IMR-90 (cell line): ENCODE measurements at regions not wholly inside any gene's neighbourhood (a gene's known extent, or its start where the extent isn't known, plus 50 kb on each side); places are given as distances from the start of the nearest gene placed in this dataset.

Source experiments
- ATAC-seq: fragments of 200-7000 bp; cut with Tn5 transposase; 2 replicates; pipeline ENCODE4 v1.9.1; 2020; ENCODE audit warnings: low read depth, mild to moderate bottlenecking, moderate library complexity
- BruUV-seq: library from RNA; stranded (reverse); fragments of 400-500 nt; replicated peaks from 2 replicates; lab custom pipeline; 2021; lab: Mats Ljungman, UMichigan
- CTCF ChIA-PET: fragments of 300-600 bp; formaldehyde crosslinking; extraction: SDS; loops from one replicate; lab custom pipeline; 2021; ENCODE audit warnings: antibody characterized with exemption; lab: Yijun Ruan, JAX
- POLR2A ChIA-PET: fragments of 300-600 bp; sonication (Branson Sonifier 250); formaldehyde crosslinking; loops from one replicate; lab custom pipeline; 2022; ENCODE audit warnings: antibody characterized with exemption; ENCODE audit not compliant: unreplicated experiment; lab: Charles Lee
- DNase-seq: peaks from one replicate; pipeline ENCODE4 v3.0.0; 2013
- H2AFZ ChIP-seq: replicated peaks from 2 replicates; pipeline ENCODE3; 2013; ENCODE audit warnings: low read length, mild to moderate bottlenecking; ENCODE audit not compliant: poor library complexity
- H2AK5ac ChIP-seq: 2 replicates; pipeline ENCODE4 v1.6.1; 2013; ENCODE audit warnings: low read depth, low read length, inconsistent platforms
- H2AK9ac ChIP-seq: replicated peaks from 2 replicates; pipeline ENCODE3; 2013; ENCODE audit warnings: mild to moderate bottlenecking, low read depth, low read length, moderate library complexity; ENCODE audit not compliant: poor library complexity
- H2BK120ac ChIP-seq: 2 replicates; pipeline ENCODE4 v1.6.1; 2013; ENCODE audit warnings: low read depth, low read length, inconsistent platforms
- H2BK15ac ChIP-seq: 3 replicates; pipeline ENCODE4 v1.6.1; 2013; ENCODE audit warnings: low read depth, low read length, inconsistent platforms
- H2BK20ac ChIP-seq: 2 replicates; pipeline ENCODE4 v1.6.1; 2013; ENCODE audit warnings: low read depth, mild to moderate bottlenecking, inconsistent platforms, low read length, moderate library complexity
- H2BK5ac ChIP-seq: 2 replicates; pipeline ENCODE4 v1.6.1; 2013; ENCODE audit warnings: mild to moderate bottlenecking, low read depth, low read length, inconsistent platforms; ENCODE audit not compliant: poor library complexity, severe bottlenecking
- H3K14ac ChIP-seq: replicated peaks from 2 replicates; pipeline ENCODE4 v1.6.1; 2013; ENCODE audit warnings: low read depth, low read length, inconsistent platforms
- H3K18ac ChIP-seq: 2 replicates; pipeline ENCODE4 v1.6.1; 2013; ENCODE audit warnings: low read depth, low read length, control low read depth
- H3K23ac ChIP-seq: 2 replicates; pipeline ENCODE4 v1.6.1; 2013; ENCODE audit warnings: low read depth, low read length, inconsistent platforms
- H3K27ac ChIP-seq: 2 replicates; pipeline ENCODE4 v1.5.1; 2013; ENCODE audit warnings: mild to moderate bottlenecking, control low read depth, low read length; ENCODE audit not compliant: insufficient read depth
- H3K27me3 ChIP-seq: 2 replicates; pipeline ENCODE4 v1.6.1; 2013; ENCODE audit warnings: low read length; ENCODE audit not compliant: control insufficient read depth, insufficient read depth
- H3K36me3 ChIP-seq: 2 replicates; pipeline ENCODE4 v1.6.1; 2013; ENCODE audit warnings: low read length, mixed read lengths; ENCODE audit not compliant: control insufficient read depth, insufficient read depth
- H3K4ac ChIP-seq: 2 replicates; pipeline ENCODE4 v1.6.1; 2013; ENCODE audit warnings: low read depth, low read length, inconsistent platforms
- H3K4me1 ChIP-seq: 2 replicates; pipeline ENCODE4 v1.6.1; 2013; ENCODE audit warnings: low read length, mixed read lengths; ENCODE audit not compliant: control insufficient read depth, insufficient read depth
- H3K4me2 ChIP-seq: 2 replicates; pipeline ENCODE4 v1.6.1; 2013; ENCODE audit warnings: low read depth, mild to moderate bottlenecking, control low read depth, low read length, moderate library complexity
- H3K4me3 ChIP-seq: 2 replicates; pipeline ENCODE4 v1.5.1; 2013; ENCODE audit warnings: low read depth, mild to moderate bottlenecking, control low read depth, low read length, moderate library complexity; ENCODE audit not compliant: insufficient read depth
- H3K56ac ChIP-seq: 2 replicates; pipeline ENCODE4 v1.6.1; 2013; ENCODE audit warnings: low read length, inconsistent platforms; ENCODE audit not compliant: insufficient read depth; ENCODE audit errors: extremely low read depth
- H3K79me1 ChIP-seq, 2 experiments: 2 replicates each; pipeline ENCODE4 v1.6.1; 2013; ENCODE audit warnings: low read length in 2 of 2, inconsistent platforms in 1 of 2, low read depth in 1 of 2
- H3K9ac ChIP-seq: 2 replicates; pipeline ENCODE4 v1.6.1; 2013; ENCODE audit warnings: low read depth, low read length, control low read depth
- H3K9me1 ChIP-seq: 2 replicates; pipeline ENCODE4 v1.6.1; 2013; ENCODE audit warnings: low read length, inconsistent platforms; ENCODE audit not compliant: insufficient read depth
- H3K9me3 ChIP-seq: 2 replicates; pipeline ENCODE4 v1.6.1; 2013; ENCODE audit warnings: low read length; ENCODE audit not compliant: control insufficient read depth, insufficient read depth
- H4K20me1 ChIP-seq: 2 replicates; pipeline ENCODE4 v1.6.1; 2013; ENCODE audit warnings: low read length, inconsistent platforms; ENCODE audit not compliant: insufficient read depth
- H4K5ac ChIP-seq: 2 replicates; pipeline ENCODE4 v1.6.1; 2013; ENCODE audit warnings: mild to moderate bottlenecking, low read depth, low read length, control low read depth
- H4K8ac ChIP-seq, 2 experiments: 2 replicates each; pipeline ENCODE4 v1.6.1; 2013; ENCODE audit warnings: low read depth in 2 of 2, low read length in 2 of 2, control low read depth in 1 of 2, inconsistent platforms in 1 of 2
- H4K91ac ChIP-seq: 2 replicates; pipeline ENCODE4 v1.6.1; 2013; ENCODE audit warnings: low read depth, low read length, inconsistent platforms; ENCODE audit not compliant: insufficient read depth
- ELK1 ChIP-seq: fragments of 150-350 bp; IDR thresholded peaks from 2 replicates; pipeline ENCODE4 v1.6.1; 2016; ENCODE audit warnings: low read depth, mild to moderate bottlenecking, low read length, moderate library complexity, borderline replicate concordance
- FOS ChIP-seq: fragments of 150-350 bp; IDR thresholded peaks from 2 replicates; pipeline ENCODE4 v1.6.1; 2016; ENCODE audit warnings: low read depth, low read length
- MAFK ChIP-seq: IDR thresholded peaks from 2 replicates; pipeline ENCODE4 v1.6.1; 2012; ENCODE audit warnings: low read depth, low read length, improper control_type of control experiment
- MAZ ChIP-seq: IDR thresholded peaks from 2 replicates; pipeline ENCODE4 v1.6.1; 2012; ENCODE audit warnings: low read depth, mild to moderate bottlenecking, low read length, improper control_type of control experiment, moderate library complexity, borderline replicate concordance
- RCOR1 ChIP-seq: IDR thresholded peaks from 2 replicates; pipeline ENCODE4 v1.6.1; 2012; ENCODE audit warnings: mild to moderate bottlenecking, low read length, improper control_type of control experiment; ENCODE audit not compliant: insufficient replicate concordance
- WGBS, 2 experiments: methylation state at CpG; one replicate each; pipeline versions ENCODE4 v1.1.5 to v1.1.7; 2013; ENCODE audit warnings: missing lambda C conversion rate in 2 of 2; ENCODE audit not compliant: insufficient read length in 1 of 2; ENCODE audit errors: extremely low coverage in 2 of 2; 5-methylcytosine and 5-hydroxymethylcytosine counted together
- dilution Hi-C: fragments of 300-500 bp; cut with HindIII; formaldehyde crosslinking; loops from one replicate; pipeline ENCODE4 v1.14.3; 2018; ENCODE audit warnings: low sequenced_read_pairs; ENCODE audit not compliant: unreplicated experiment
- in situ Hi-C: fragments of 300-500 bp; cut with MboI; formaldehyde crosslinking; loops from 3 replicates; pipeline ENCODE4 v1.14.3; 2019; ENCODE audit warnings: low sequenced_read_pairs, inconsistent platforms, mixed read lengths
- intact Hi-C: fragments of 100-400 bp; cut with micrococcal nuclease; formaldehyde crosslinking; loops from 2 replicates; pipeline ENCODE4 v1.10.0; 2022

- Histone ChIP-seq H3K4me3 (no peak overlapping the region), H2BK20ac (no peak overlapping the region), H3K4me2 (no peak overlapping the region), H2AK5ac (no peak overlapping the region), H3K4me1 (no peaks in the 10 kb centered on the region), H3K79me1 (no peaks in the 10 kb centered on the region), H3K14ac (no peak overlapping the region), H3K9me1 (no peaks in the 10 kb centered on the region), H3K27me3 (no peaks in the 10 kb centered on the region), H3K27ac (no peak overlapping the region), H4K5ac (no peak overlapping the region), H3K9me3 (no peaks in the 10 kb centered on the region; the same call in 1 of the 2 replicates), H3K9ac (no peak overlapping the region), H2BK15ac (no peak overlapping the region), H3K18ac (no peak overlapping the region), H3K56ac (no peak overlapping the region), H3K36me3 (no peaks in the 10 kb centered on the region), H2AFZ (no peak overlapping the region), H2BK120ac (no peak overlapping the region), H3K23ac (no peak overlapping the region), H2BK5ac (no peak overlapping the region), H3K4ac (no peak overlapping the region), H4K91ac (no peak overlapping the region), H2AK9ac (no peak overlapping the region), H4K20me1 (no peaks in the 10 kb centered on the region), H4K8ac (no peak overlapping the region)
- no TSS peak for BruUV-seq
- in situ Hi-C loops (no loop called here), intact Hi-C loops (no loop called here), dilution Hi-C loops (no loop called here)
- ATAC-seq (no peak), DNase-seq (no peak)
- TF ChIP-seq ELK1, result no peak
- TF ChIP-seq MAFK, result no peak
- no peak for TF ChIP-seq RCOR1
- TF ChIP-seq FOS, result no peak
- TF ChIP-seq MAZ, result no peak
- POLR2A ChIA-PET, result no interaction called here
- WGBS, 2 experiments, result no CpG with 5 or more reads among the region's 3 CpGs
- CTCF ChIA-PET, result interaction anchor here (0.5 to 0.7 kb wide), 2 partner anchors 11 to 566 kb away, joined by 3 read pairs; no protein-coding TSS in a partner anchor
Observed at GRCh38 chr1:62377043-62377562, 57.9 kb upstream of the KANK4 start.
